Liver (tissue), 3 donors: ENCODE measurements at regions not wholly inside any gene's neighbourhood (a gene's known extent, or its start where the extent isn't known, plus 50 kb on each side); places are given as distances from the start of the nearest gene placed in this dataset.

Source experiments
- ATF3 ChIP-seq: IDR thresholded peaks from 2 replicates; pipeline ENCODE4 v1.6.1; 2016; ENCODE audit warnings: antibody characterized with exemption
- CTCF ChIP-seq: fragments of 150-350 bp; IDR thresholded peaks from 2 replicates; pipeline ENCODE4 v1.5.1; 2017; ENCODE audit warnings: improper control_type of control experiment, low read depth, low read length; ENCODE audit not compliant: missing input control
- EGR1 ChIP-seq, 2 donors: IDR thresholded peaks; 2 replicates each; pipeline ENCODE4 v1.6.1; 2016 to 2018; ENCODE audit warnings: antibody characterized with exemption in 2 of 2, low read depth in 2 of 2
- GABPA ChIP-seq, 2 donors: IDR thresholded peaks in 1 of 2; conservative IDR thresholded peaks in 1 of 2; 2 replicates each; pipeline ENCODE4 v1.6.1; 2016; ENCODE audit warnings: antibody characterized with exemption in 2 of 2, mild to moderate bottlenecking in 1 of 2, moderate library complexity in 1 of 2
- HNF4G ChIP-seq: IDR thresholded peaks from 2 replicates; pipeline ENCODE4 v1.6.1; 2016; ENCODE audit warnings: antibody characterized with exemption
- JUND ChIP-seq, 2 donors: IDR thresholded peaks; 2 replicates each; pipeline ENCODE4 v1.6.1; 2016; ENCODE audit warnings: antibody characterized with exemption in 2 of 2
- MAX ChIP-seq: IDR thresholded peaks from 2 replicates; pipeline ENCODE4 v1.6.1; 2016; ENCODE audit warnings: antibody characterized with exemption
- REST ChIP-seq: IDR thresholded peaks from 2 replicates; pipeline ENCODE4 v1.6.1; 2016; ENCODE audit warnings: antibody characterized with exemption, mild to moderate bottlenecking
- RXRA ChIP-seq, 2 donors: IDR thresholded peaks; 2 replicates each; pipeline ENCODE4 v1.6.1; 2017 to 2018; ENCODE audit warnings: antibody characterized with exemption in 2 of 2, mild to moderate bottlenecking in 1 of 2
- TAF1 ChIP-seq: conservative IDR thresholded peaks from 2 replicates; pipeline ENCODE4 v1.6.1; 2016; ENCODE audit warnings: antibody characterized with exemption, mild to moderate bottlenecking
- YY1 ChIP-seq: IDR thresholded peaks from 2 replicates; pipeline ENCODE4 v1.6.1; 2016; ENCODE audit warnings: antibody characterized with exemption, mild to moderate bottlenecking
- donor health status: healthy.
- donor health status: healthy.

- no peak for TF ChIP-seq TAF1
- no peak for TF ChIP-seq CTCF
- TF ChIP-seq RXRA (IDR thresholded peaks at IDR 0.05), result no peak
- TF ChIP-seq JUND (IDR thresholded peaks at IDR 0.05), result no peak
- no peak for TF ChIP-seq HNF4G
- TF ChIP-seq REST, result no peak
- no peak for TF ChIP-seq MAX
- TF ChIP-seq YY1, result no peak
- no peak for TF ChIP-seq ATF3
- no peak for TF ChIP-seq GABPA (IDR thresholded peaks at IDR 0.05 in 1 of 2, conservative IDR thresholded peaks at IDR 0.05 in 1 of 2)
- no peak for TF ChIP-seq EGR1 (IDR thresholded peaks at IDR 0.05; ENCODE audit: low read depth in 2 of 2)
Measured at GRCh38 chr5:176726746-176727527, 79.7 kb downstream of the TSPAN17 start.
